Esophagus muscularis mucosa (tissue), 4 donors: ENCODE measurements at regions not wholly inside any gene's neighbourhood (a gene's known extent, or its start where the extent isn't known, plus 50 kb on each side); places are given as distances from the start of the nearest gene placed in this dataset.

ENCODE experiments used
- DNase-seq: peaks from one replicate; pipeline ENCODE4 v3.0.0-alpha.2; 2017; ENCODE audit errors: extremely low spot score
- H3K27ac ChIP-seq, 4 donors: fragments of 200-600 bp; sonication (generic); replicated peaks in 1 of 4; 1 replicate in 3 of 4; 2 replicates in 1 of 4; pipeline ENCODE4 v1.5.1; 2016 to 2019; ENCODE audit warnings: mild to moderate bottlenecking in 1 of 4
- H3K27me3 ChIP-seq, 4 donors: fragments of 200-600 bp; sonication (generic); one replicate each; pipeline versions ENCODE4 v1.5.1 to v1.6.0; 2016 to 2019
- H3K36me3 ChIP-seq, 4 donors: fragments of 200-600 bp; sonication (generic); one replicate each; pipeline ENCODE4 v1.5.1; 2016 to 2019
- H3K4me1 ChIP-seq, 4 donors: fragments of 200-600 bp; sonication (generic); one replicate each; pipeline ENCODE4 v1.5.1; 2016 to 2019
- H3K4me3 ChIP-seq, 4 donors: fragments of 200-600 bp; sonication (generic); 1 replicate in 2 of 4; 2 replicates in 2 of 4; pipeline ENCODE4 v1.5.1; 2016 to 2019; ENCODE audit warnings: mild to moderate bottlenecking in 4 of 4, moderate library complexity in 1 of 4
- H3K9me3 ChIP-seq, 4 donors: fragments of 200-600 bp; sonication (generic); 1 replicate in 3 of 4; 2 replicates in 1 of 4; pipeline ENCODE4 v1.5.1; 2016 to 2019
- EP300 ChIP-seq: sonication (generic); formaldehyde crosslinking; IDR thresholded peaks from one replicate; pipeline ENCODE4 v1.6.1; 2017; ENCODE audit warnings: antibody characterized with exemption
- POLR2A ChIP-seq: fragments of 450-650 bp; IDR thresholded peaks from one replicate; pipeline ENCODE4 v1.6.1; 2017; ENCODE audit warnings: antibody characterized with exemption, moderate library complexity, mild to moderate bottlenecking, low read depth
- POLR2AphosphoS5 ChIP-seq, 2 donors: sonication (generic); formaldehyde crosslinking; IDR thresholded peaks; one replicate each; pipeline ENCODE4 v1.6.1; 2017; ENCODE audit warnings: antibody characterized with exemption in 2 of 2
- WGBS: methylation state at CpG from one replicate; pipeline ENCODE4 v1.1.5; 2018; 5-methylcytosine and 5-hydroxymethylcytosine counted together
- intact Hi-C: fragments of 100-400 bp; cut with DNase I; formaldehyde crosslinking; loops from one replicate; pipeline ENCODE4 v1.15.1; 2023
- TF ChIP-seq, protein P1 (sequence below), 3 experiments: fragments of 200-600 bp in 2 of 3; fragments of 450-650 bp in 1 of 3; sonication (generic) in 2 of 3; IDR thresholded peaks; one replicate each; pipeline ENCODE4 v1.5.1; 2017 to 2019; ENCODE audit warnings: antibody characterized with exemption in 3 of 3, mild to moderate bottlenecking in 2 of 3, moderate library complexity in 1 of 3

DNA sequence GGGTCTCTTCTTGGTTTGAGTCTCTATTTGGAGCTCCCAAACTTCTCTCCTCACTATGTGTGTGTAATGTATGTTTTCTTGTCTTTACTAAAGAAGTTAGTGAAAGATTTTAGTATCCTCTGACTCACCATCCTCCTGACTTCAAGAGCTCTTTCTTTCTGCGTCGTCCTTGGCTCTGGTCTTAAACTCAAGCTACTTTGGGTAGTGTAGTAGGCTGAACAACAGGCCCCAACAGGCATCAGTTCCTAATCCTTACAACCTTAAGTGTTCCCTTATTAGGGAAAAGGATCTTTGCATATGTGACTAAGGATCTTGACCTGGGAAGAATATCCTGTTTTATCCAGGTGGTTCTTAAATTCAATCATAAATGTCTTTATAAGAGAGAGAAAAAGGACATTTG, 810.2 kb downstream of the MAFB start:
- WGBS, result 67% methylated on average over 2 of the region's 2 CpGs
- Histone ChIP-seq H3K36me3 (no peaks in the 10 kb centered on the region), H3K27ac (no peak overlapping the region), H3K27me3 (no peaks in the 10 kb centered on the region), H3K9me3 (peaks cover 0 to 4% (median 0%) of the 10 kb centered on the region in 4 donors), H3K4me3 (no peak overlapping the region), H3K4me1 (peaks cover 0 to 31% (median 22%) of the 10 kb centered on the region in 4 donors)
- intact Hi-C loops, result loop anchor here (10.0 kb wide), 1 partner anchor 614 kb away; no protein-coding TSS in a partner anchor
- TF ChIP-seq, protein P1, sequence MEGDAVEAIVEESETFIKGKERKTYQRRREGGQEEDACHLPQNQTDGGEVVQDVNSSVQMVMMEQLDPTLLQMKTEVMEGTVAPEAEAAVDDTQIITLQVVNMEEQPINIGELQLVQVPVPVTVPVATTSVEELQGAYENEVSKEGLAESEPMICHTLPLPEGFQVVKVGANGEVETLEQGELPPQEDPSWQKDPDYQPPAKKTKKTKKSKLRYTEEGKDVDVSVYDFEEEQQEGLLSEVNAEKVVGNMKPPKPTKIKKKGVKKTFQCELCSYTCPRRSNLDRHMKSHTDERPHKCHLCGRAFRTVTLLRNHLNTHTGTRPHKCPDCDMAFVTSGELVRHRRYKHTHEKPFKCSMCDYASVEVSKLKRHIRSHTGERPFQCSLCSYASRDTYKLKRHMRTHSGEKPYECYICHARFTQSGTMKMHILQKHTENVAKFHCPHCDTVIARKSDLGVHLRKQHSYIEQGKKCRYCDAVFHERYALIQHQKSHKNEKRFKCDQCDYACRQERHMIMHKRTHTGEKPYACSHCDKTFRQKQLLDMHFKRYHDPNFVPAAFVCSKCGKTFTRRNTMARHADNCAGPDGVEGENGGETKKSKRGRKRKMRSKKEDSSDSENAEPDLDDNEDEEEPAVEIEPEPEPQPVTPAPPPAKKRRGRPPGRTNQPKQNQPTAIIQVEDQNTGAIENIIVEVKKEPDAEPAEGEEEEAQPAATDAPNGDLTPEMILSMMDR (IDR thresholded peaks at IDR 0.05), result no peak
- TF ChIP-seq POLR2AphosphoS5 (IDR thresholded peaks at IDR 0.05) (no peak), POLR2A (no peak), EP300 (no peak)
- DNase-seq, result no peak

GRCh38 chr20:39878320-39878719, 810.7 kb downstream of the MAFB start:
- TF ChIP-seq POLR2A (no peak), EP300 (no peak), POLR2AphosphoS5 (IDR thresholded peaks at IDR 0.05) (no peak)
- TF ChIP-seq, protein P1 (IDR thresholded peaks at IDR 0.05), result no peak
- no peak overlapping the region for H3K27ac ChIP-seq
- H3K4me1 ChIP-seq, result peaks cover 0 to 31% (median 22%) of the 10 kb centered on the region in 4 donors
- H3K4me3 ChIP-seq, result no peak overlapping the region
- no peaks in the 10 kb centered on the region for H3K27me3 ChIP-seq
- intact Hi-C loops, result loop anchor here (10.0 kb wide), 1 partner anchor 614 kb away; no protein-coding TSS in a partner anchor
- no peaks in the 10 kb centered on the region for H3K36me3 ChIP-seq
- WGBS, result 71% methylated on average over 2 of the region's 2 CpGs
- H3K9me3 ChIP-seq, result peaks cover 0 to 4% (median 0%) of the 10 kb centered on the region in 4 donors
- no peak for DNase-seq

- Histone ChIP-seq H3K4me1 (peaks cover 0 to 31% (median 22%) of the 10 kb centered on the region in 4 donors), H3K9me3 (peaks cover 0 to 4% (median 0%) of the 10 kb centered on the region in 4 donors), H3K36me3 (no peaks in the 10 kb centered on the region), H3K27ac (no peak overlapping the region), H3K4me3 (no peak overlapping the region), H3K27me3 (no peaks in the 10 kb centered on the region)
- intact Hi-C loops, result loop anchor here (10.0 kb wide), 1 partner anchor 613 kb away; no protein-coding TSS in a partner anchor
- TF ChIP-seq, protein P1 (IDR thresholded peaks at IDR 0.05), result no peak
- TF ChIP-seq EP300 (no peak), POLR2AphosphoS5 (IDR thresholded peaks at IDR 0.05) (no peak), POLR2A (no peak)
- DNase-seq, result no peak
- WGBS, result 47% methylated on average over 2 of the region's 2 CpGs
These were observed 811.2 kb downstream of the MAFB start for GRCh38 chr20:39877788-39878187.

DNA sequence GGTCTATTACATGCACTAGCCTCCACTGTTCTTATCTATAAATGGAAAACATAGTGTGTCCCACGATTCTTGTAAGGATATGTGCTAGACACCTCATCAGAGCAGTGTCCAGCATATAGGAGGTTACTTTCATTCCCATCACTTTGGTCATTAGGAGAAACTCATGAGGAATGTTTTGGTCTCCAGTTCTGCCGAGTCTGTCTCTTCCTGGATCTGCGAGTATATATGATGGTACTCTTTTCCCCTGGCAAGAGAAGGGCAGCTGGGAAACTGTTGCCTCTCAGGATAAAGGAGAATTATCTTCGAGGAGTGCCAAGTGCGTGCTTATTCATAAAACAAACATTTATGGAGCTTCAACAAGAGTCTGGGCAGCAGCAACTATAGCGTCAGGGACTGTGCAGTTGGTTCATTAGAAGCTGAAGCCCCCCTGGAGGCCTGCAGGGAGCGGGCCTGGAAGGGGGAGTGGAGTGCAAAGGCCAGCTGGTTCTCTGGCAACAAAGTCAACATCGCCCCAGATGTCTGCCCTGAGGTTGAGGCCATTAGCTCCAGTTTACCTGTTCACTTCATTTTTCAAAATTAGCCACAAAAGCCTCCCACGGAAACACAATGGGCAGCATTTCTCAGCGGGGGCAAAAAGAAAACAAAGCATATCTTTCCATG, 811.9 kb downstream of the MAFB start:
- WGBS, result 51% methylated on average over 10 of the region's 10 CpGs
- Histone ChIP-seq H3K27ac (no peak overlapping the region), H3K9me3 (peaks cover 0 to 3% (median 0%) of the 10 kb centered on the region in 4 donors), H3K4me3 (no peak overlapping the region), H3K36me3 (no peaks in the 10 kb centered on the region), H3K4me1 (peaks cover 0 to 31% (median 22%) of the 10 kb centered on the region in 4 donors), H3K27me3 (no peaks in the 10 kb centered on the region)
- intact Hi-C loops, result loop anchor here (10.0 kb wide), 1 partner anchor 612 kb away; no protein-coding TSS in a partner anchor
- no peak for DNase-seq
- TF ChIP-seq EP300 (no peak), POLR2A (no peak), POLR2AphosphoS5 (IDR thresholded peaks at IDR 0.05) (no peak)
- TF ChIP-seq, protein P1 (IDR thresholded peaks at IDR 0.05), result no peak
